SK-N-SH (cell line): ENCODE measurements at regions not wholly inside any gene's neighbourhood (a gene's known extent, or its start where the extent isn't known, plus 50 kb on each side); places are given as distances from the start of the nearest gene placed in this dataset.
"Not testable (repeated sequence)": the region's sequence is repeated elsewhere in the genome, so short reads cannot be mapped to it uniquely, and the experiment has no call there.

ENCODE experiments used
- EP300 ChIP-seq, 2 experiments: IDR thresholded peaks; 2 replicates each; pipeline versions ENCODE4 v1.4.0 to v1.6.1; 2012; ENCODE audit warnings: borderline replicate concordance in 1 of 2, low read depth in 1 of 2, low read length in 1 of 2
- EZH2phosphoT487 ChIP-seq: fragments of 200-600 bp; sonication (generic); IDR thresholded peaks from 2 replicates; pipeline ENCODE4 v1.6.1; 2017; ENCODE audit warnings: low read depth, mixed run types, mild to moderate bottlenecking, antibody characterized with exemption, moderate library complexity, borderline replicate concordance
- MXI1 ChIP-seq: IDR thresholded peaks from 2 replicates; pipeline ENCODE4 v1.6.1; 2012; ENCODE audit warnings: mild to moderate bottlenecking, low read depth, low read length, improper control_type of control experiment
- RAD21 ChIP-seq: IDR thresholded peaks from 2 replicates; pipeline ENCODE4 v1.6.1; 2012; ENCODE audit warnings: mild to moderate bottlenecking, low read length
- RFX5 ChIP-seq: IDR thresholded peaks from 2 replicates; pipeline ENCODE4 v1.6.1; 2012; ENCODE audit warnings: mild to moderate bottlenecking, improper control_type of control experiment, low read length
- RXRA ChIP-seq: IDR thresholded peaks from 2 replicates; pipeline ENCODE4 v1.4.0; 2012; ENCODE audit warnings: low read depth, mild to moderate bottlenecking, borderline replicate concordance
- SMC3 ChIP-seq: IDR thresholded peaks from 2 replicates; pipeline ENCODE4 v1.6.1; 2012; ENCODE audit warnings: low read depth, low read length, improper control_type of control experiment
- TAF1 ChIP-seq: IDR thresholded peaks from 2 replicates; pipeline ENCODE4 v1.6.1; 2012; ENCODE audit warnings: low read depth, mild to moderate bottlenecking, low read length, moderate library complexity, borderline replicate concordance
- TF ChIP-seq, protein P1 (sequence below): fragments of 200-600 bp; sonication (generic); IDR thresholded peaks from 2 replicates; pipeline ENCODE4 v1.6.1; 2017; ENCODE audit warnings: antibody characterized with exemption, mild to moderate bottlenecking, moderate library complexity
- TF ChIP-seq, protein P2 (sequence below): IDR thresholded peaks from 2 replicates; pipeline ENCODE4 v1.6.1; 2012; ENCODE audit warnings: mild to moderate bottlenecking, low read depth, low read length, moderate library complexity
- TF ChIP-seq, protein P3 (sequence below): IDR thresholded peaks from 2 replicates; pipeline ENCODE4 v1.4.0; 2012; ENCODE audit warnings: low read depth

DNA sequence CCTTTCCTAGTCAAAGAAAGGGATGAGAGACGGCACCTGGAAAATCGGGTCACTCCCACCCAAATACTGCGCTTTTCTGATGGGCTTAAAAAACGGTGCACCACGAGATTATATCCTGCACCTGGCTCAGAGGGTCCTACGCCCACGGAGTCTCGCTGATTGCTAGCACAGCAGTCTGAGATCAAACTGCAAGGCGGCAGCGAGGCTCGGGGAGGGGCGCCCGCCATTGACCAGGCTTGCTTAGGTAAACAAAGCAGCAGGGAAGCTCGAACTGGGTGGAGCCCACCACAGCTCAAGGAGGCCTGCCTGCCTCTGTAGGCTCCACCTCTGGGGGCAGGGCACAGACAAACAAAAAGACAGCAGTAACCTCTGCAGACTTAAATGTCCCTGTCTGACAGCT, 309.9 kb downstream of the KIF20B start:
- not testable (repeated sequence) for TF ChIP-seq RXRA; TAF1; EZH2phosphoT487; MXI1; SMC3; RAD21; RFX5; EP300 (IDR thresholded peaks at IDR 0.05; ENCODE audit: borderline replicate concordance in 1 of 2, low read depth in 1 of 2, low read length in 1 of 2)
- TF ChIP-seq, protein P1, sequence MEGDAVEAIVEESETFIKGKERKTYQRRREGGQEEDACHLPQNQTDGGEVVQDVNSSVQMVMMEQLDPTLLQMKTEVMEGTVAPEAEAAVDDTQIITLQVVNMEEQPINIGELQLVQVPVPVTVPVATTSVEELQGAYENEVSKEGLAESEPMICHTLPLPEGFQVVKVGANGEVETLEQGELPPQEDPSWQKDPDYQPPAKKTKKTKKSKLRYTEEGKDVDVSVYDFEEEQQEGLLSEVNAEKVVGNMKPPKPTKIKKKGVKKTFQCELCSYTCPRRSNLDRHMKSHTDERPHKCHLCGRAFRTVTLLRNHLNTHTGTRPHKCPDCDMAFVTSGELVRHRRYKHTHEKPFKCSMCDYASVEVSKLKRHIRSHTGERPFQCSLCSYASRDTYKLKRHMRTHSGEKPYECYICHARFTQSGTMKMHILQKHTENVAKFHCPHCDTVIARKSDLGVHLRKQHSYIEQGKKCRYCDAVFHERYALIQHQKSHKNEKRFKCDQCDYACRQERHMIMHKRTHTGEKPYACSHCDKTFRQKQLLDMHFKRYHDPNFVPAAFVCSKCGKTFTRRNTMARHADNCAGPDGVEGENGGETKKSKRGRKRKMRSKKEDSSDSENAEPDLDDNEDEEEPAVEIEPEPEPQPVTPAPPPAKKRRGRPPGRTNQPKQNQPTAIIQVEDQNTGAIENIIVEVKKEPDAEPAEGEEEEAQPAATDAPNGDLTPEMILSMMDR, result not testable (repeated sequence)
- TF ChIP-seq, protein P2, sequence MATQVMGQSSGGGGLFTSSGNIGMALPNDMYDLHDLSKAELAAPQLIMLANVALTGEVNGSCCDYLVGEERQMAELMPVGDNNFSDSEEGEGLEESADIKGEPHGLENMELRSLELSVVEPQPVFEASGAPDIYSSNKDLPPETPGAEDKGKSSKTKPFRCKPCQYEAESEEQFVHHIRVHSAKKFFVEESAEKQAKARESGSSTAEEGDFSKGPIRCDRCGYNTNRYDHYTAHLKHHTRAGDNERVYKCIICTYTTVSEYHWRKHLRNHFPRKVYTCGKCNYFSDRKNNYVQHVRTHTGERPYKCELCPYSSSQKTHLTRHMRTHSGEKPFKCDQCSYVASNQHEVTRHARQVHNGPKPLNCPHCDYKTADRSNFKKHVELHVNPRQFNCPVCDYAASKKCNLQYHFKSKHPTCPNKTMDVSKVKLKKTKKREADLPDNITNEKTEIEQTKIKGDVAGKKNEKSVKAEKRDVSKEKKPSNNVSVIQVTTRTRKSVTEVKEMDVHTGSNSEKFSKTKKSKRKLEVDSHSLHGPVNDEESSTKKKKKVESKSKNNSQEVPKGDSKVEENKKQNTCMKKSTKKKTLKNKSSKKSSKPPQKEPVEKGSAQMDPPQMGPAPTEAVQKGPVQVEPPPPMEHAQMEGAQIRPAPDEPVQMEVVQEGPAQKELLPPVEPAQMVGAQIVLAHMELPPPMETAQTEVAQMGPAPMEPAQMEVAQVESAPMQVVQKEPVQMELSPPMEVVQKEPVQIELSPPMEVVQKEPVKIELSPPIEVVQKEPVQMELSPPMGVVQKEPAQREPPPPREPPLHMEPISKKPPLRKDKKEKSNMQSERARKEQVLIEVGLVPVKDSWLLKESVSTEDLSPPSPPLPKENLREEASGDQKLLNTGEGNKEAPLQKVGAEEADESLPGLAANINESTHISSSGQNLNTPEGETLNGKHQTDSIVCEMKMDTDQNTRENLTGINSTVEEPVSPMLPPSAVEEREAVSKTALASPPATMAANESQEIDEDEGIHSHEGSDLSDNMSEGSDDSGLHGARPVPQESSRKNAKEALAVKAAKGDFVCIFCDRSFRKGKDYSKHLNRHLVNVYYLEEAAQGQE, result not testable (repeated sequence)
- TF ChIP-seq, protein P3, sequence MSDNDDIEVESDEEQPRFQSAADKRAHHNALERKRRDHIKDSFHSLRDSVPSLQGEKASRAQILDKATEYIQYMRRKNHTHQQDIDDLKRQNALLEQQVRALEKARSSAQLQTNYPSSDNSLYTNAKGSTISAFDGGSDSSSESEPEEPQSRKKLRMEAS, result not testable (repeated sequence)
